ENCODE measurements at regions not wholly inside any gene's neighbourhood (a gene's known extent, or its start where the extent isn't known, plus 50 kb on each side); places are given as distances from the start of the nearest gene placed in this dataset.

DNA sequence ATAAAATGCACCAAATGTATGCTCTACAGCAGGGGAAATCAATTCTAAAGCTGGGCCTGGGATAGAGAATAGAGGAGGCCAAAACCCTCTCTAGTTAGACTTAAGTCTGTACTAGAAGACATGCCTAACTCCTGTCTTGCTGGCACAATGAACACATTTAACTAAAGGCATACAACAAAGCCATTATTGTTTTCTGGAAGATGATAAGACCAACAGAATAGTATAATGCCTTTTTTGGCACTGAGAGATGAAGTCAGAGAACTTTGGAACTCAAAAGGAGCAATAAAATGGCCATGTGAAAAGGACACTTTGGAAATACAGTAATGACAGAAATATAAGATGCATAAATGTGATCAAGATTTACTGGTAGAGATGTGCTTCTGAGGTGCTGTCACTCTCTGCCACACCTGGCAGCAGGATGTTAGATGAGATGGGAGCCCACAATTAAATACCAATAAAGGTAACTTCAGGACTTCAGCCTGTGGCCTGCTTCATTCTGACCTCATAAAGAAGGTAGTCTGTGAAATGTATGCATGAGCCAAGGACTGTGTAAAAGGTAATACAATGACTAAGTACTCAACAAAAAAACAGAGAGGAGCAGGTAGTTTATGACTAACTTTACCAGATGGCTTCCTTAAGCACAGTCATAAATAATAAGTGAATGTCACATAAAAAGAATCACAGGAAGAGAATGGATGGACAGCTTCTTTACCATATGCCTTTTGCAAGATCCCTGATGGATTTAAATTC, 333.4 kb downstream of the BCKDHB start (continued):
- TF ChIP-seq, protein P1, sequence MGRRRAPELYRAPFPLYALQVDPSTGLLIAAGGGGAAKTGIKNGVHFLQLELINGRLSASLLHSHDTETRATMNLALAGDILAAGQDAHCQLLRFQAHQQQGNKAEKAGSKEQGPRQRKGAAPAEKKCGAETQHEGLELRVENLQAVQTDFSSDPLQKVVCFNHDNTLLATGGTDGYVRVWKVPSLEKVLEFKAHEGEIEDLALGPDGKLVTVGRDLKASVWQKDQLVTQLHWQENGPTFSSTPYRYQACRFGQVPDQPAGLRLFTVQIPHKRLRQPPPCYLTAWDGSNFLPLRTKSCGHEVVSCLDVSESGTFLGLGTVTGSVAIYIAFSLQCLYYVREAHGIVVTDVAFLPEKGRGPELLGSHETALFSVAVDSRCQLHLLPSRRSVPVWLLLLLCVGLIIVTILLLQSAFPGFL (CRISPR knock-in tag; IDR thresholded peaks at IDR 0.05; ENCODE audit: borderline replicate concordance) = no peak
- no peak for TF ChIP-seq NR1H2 (CRISPR knock-in tag; IDR thresholded peaks at IDR 0.05)
- TF ChIP-seq, protein P2, sequence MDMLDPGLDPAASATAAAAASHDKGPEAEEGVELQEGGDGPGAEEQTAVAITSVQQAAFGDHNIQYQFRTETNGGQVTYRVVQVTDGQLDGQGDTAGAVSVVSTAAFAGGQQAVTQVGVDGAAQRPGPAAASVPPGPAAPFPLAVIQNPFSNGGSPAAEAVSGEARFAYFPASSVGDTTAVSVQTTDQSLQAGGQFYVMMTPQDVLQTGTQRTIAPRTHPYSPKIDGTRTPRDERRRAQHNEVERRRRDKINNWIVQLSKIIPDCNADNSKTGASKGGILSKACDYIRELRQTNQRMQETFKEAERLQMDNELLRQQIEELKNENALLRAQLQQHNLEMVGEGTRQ (CRISPR knock-in tag; IDR thresholded peaks at IDR 0.05) = no peak

DNA sequence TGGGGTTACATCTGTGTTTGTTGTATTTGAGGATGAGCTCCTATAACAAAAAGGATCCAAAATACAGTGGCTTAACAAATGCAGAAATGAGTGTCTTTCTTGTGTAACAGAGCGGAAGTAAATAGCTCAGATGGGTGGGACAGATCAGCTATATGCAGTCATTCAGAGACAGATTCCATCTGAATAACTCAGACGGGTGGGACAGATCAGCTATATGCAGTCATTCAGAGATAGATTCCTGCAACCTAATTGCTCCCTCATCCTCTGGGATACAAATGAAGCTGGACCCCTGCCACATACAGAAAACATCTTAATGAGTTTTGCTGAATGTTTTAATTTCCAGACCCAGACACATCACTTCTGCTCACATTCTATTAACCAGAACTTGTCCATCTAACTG, 332.3 kb downstream of the BCKDHB start:
- H3K4me3 Mint-ChIP-seq = no peak overlapping the region
- H3K4me1 Mint-ChIP-seq = peaks cover 9% of the 10 kb centered on the region
- TF ChIP-seq MXD4 (CRISPR knock-in tag; IDR thresholded peaks at IDR 0.05; ENCODE audit: borderline replicate concordance) (no peak), NFYB (CRISPR knock-in tag; conservative IDR thresholded peaks at IDR 0.05; ENCODE audit: low read depth) (no peak), SMAD4 (CRISPR knock-in tag; IDR thresholded peaks at IDR 0.05) (no peak), KAT7 (CRISPR knock-in tag; IDR thresholded peaks at IDR 0.05; ENCODE audit: borderline replicate concordance) (no peak)
- TF ChIP-seq, protein P3, sequence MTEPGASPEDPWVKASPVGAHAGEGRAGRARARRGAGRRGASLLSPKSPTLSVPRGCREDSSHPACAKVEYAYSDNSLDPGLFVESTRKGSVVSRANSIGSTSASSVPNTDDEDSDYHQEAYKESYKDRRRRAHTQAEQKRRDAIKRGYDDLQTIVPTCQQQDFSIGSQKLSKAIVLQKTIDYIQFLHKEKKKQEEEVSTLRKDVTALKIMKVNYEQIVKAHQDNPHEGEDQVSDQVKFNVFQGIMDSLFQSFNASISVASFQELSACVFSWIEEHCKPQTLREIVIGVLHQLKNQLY (CRISPR knock-in tag; IDR thresholded peaks at IDR 0.05) = no peak
- no peaks in the 10 kb centered on the region for H3K27me3 Mint-ChIP-seq (ENCODE audit: low read depth)
- no peak for DNase-seq (ENCODE audit: low spot score)
- CTCF ChIA-PET = interaction anchor here (0.9 kb wide), 1 partner anchor 224 kb away, joined by 3 read pairs; no protein-coding TSS in a partner anchor
- ATAC-seq = peak; percentile 63
- POLR2A ChIA-PET = no interaction called here
- no peak overlapping the region for H3K27ac Mint-ChIP-seq
- peaks cover 2% of the 10 kb centered on the region; the same call in 1 of the 2 replicates for H3K9me3 Mint-ChIP-seq
- H3K36me3 Mint-ChIP-seq = 0 out of 2 replicates have a peak, but pooled peaks cover 1% of the 10 kb centered on the region

DNA sequence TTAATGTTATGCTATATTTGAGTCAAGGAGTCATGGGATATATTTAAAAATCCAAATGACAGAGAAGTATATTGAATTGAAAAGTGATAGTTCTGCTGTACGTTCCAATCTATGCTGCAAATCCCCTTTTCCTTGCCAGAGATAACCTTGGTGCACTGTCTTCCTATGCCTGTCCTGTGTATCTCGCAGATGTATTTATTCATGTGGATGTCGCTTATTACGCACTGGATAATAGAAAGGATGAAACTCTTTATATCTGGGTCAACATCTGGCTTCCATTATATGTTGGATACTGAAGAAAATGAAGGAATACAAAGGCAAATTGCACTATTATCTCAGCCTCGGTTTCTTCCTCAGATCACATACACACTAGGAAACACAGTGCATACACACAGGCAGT, 331.3 kb downstream of the BCKDHB start:
- Mint-ChIP-seq H3K9me3 (no peaks in the 10 kb centered on the region), H3K36me3 (no peaks in the 10 kb centered on the region), H3K27me3 (ENCODE audit: low read depth) (no peaks in the 10 kb centered on the region), H3K4me3 (no peak overlapping the region), H3K4me1 (peaks cover 14% of the 10 kb centered on the region), H3K27ac (no peak overlapping the region)
- TF ChIP-seq ATF1 (CRISPR knock-in tag; IDR thresholded peaks at IDR 0.05) (no peak), CREB1 (CRISPR knock-in tag; IDR thresholded peaks at IDR 0.05) (no peak), IRF2 (CRISPR knock-in tag; IDR thresholded peaks at IDR 0.05; ENCODE audit: borderline replicate concordance, low read depth) (no peak), RORB (CRISPR knock-in tag; IDR thresholded peaks at IDR 0.05) (no peak), KAT7 (CRISPR knock-in tag; IDR thresholded peaks at IDR 0.05; ENCODE audit: borderline replicate concordance) (no peak), NR1H2 (CRISPR knock-in tag; IDR thresholded peaks at IDR 0.05) (no peak), ZNF416 (CRISPR knock-in tag; IDR thresholded peaks at IDR 0.05) (no peak), RELA (CRISPR knock-in tag; IDR thresholded peaks at IDR 0.05; ENCODE audit: borderline replicate concordance) (no peak), ZNF317 (CRISPR knock-in tag; IDR thresholded peaks at IDR 0.05; ENCODE audit: borderline replicate concordance, low read depth) (no peak), TEAD1 (CRISPR knock-in tag; IDR thresholded peaks at IDR 0.05) (no peak), ZNF219 (CRISPR knock-in tag; IDR thresholded peaks at IDR 0.05; ENCODE audit: borderline replicate concordance) (no peak), NFYB (CRISPR knock-in tag; conservative IDR thresholded peaks at IDR 0.05; ENCODE audit: low read depth) (no peak)
- TF ChIP-seq, protein P4, sequence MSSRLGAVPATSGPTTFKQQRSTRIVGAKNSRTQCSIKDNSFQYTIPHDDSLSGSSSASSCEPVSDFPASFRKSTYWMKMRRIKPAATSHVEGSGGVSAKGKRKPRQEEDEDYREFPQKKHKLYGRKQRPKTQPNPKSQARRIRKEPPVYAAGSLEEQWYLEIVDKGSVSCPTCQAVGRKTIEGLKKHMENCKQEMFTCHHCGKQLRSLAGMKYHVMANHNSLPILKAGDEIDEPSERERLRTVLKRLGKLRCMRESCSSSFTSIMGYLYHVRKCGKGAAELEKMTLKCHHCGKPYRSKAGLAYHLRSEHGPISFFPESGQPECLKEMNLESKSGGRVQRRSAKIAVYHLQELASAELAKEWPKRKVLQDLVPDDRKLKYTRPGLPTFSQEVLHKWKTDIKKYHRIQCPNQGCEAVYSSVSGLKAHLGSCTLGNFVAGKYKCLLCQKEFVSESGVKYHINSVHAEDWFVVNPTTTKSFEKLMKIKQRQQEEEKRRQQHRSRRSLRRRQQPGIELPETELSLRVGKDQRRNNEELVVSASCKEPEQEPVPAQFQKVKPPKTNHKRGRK (CRISPR knock-in tag; IDR thresholded peaks at IDR 0.05; ENCODE audit: borderline replicate concordance) = no peak
- TF ChIP-seq, protein P5, sequence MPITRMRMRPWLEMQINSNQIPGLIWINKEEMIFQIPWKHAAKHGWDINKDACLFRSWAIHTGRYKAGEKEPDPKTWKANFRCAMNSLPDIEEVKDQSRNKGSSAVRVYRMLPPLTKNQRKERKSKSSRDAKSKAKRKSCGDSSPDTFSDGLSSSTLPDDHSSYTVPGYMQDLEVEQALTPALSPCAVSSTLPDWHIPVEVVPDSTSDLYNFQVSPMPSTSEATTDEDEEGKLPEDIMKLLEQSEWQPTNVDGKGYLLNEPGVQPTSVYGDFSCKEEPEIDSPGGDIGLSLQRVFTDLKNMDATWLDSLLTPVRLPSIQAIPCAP (CRISPR knock-in tag; IDR thresholded peaks at IDR 0.05) = no peak
- TF ChIP-seq, protein P6, sequence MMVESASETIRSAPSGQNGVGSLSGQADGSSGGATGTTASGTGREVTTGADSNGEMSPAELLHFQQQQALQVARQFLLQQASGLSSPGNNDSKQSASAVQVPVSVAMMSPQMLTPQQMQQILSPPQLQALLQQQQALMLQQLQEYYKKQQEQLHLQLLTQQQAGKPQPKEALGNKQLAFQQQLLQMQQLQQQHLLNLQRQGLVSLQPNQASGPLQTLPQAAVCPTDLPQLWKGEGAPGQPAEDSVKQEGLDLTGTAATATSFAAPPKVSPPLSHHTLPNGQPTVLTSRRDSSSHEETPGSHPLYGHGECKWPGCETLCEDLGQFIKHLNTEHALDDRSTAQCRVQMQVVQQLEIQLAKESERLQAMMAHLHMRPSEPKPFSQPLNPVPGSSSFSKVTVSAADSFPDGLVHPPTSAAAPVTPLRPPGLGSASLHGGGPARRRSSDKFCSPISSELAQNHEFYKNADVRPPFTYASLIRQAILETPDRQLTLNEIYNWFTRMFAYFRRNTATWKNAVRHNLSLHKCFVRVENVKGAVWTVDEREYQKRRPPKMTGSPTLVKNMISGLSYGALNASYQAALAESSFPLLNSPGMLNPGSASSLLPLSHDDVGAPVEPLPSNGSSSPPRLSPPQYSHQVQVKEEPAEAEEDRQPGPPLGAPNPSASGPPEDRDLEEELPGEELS (CRISPR knock-in tag; IDR thresholded peaks at IDR 0.05) = no peak
- TF ChIP-seq, protein P7, sequence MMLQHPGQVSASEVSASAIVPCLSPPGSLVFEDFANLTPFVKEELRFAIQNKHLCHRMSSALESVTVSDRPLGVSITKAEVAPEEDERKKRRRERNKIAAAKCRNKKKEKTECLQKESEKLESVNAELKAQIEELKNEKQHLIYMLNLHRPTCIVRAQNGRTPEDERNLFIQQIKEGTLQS (CRISPR knock-in tag; conservative IDR thresholded peaks at IDR 0.05) = no peak
- TF ChIP-seq, protein P2 (CRISPR knock-in tag; IDR thresholded peaks at IDR 0.05) = no peak
- TF ChIP-seq, protein P8, sequence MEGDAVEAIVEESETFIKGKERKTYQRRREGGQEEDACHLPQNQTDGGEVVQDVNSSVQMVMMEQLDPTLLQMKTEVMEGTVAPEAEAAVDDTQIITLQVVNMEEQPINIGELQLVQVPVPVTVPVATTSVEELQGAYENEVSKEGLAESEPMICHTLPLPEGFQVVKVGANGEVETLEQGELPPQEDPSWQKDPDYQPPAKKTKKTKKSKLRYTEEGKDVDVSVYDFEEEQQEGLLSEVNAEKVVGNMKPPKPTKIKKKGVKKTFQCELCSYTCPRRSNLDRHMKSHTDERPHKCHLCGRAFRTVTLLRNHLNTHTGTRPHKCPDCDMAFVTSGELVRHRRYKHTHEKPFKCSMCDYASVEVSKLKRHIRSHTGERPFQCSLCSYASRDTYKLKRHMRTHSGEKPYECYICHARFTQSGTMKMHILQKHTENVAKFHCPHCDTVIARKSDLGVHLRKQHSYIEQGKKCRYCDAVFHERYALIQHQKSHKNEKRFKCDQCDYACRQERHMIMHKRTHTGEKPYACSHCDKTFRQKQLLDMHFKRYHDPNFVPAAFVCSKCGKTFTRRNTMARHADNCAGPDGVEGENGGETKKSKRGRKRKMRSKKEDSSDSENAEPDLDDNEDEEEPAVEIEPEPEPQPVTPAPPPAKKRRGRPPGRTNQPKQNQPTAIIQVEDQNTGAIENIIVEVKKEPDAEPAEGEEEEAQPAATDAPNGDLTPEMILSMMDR (IDR thresholded peaks at IDR 0.05) = no peak
- DNase-seq (ENCODE audit: low spot score) (no peak), ATAC-seq (no peak)
- ChIA-PET CTCF (no interaction called here), POLR2A (no interaction called here)

Data from WTC11 (cell line).